ENCODE measurements at regions not wholly inside any gene's neighbourhood (a gene's known extent, or its start where the extent isn't known, plus 50 kb on each side); places are given as distances from the start of the nearest gene placed in this dataset.

DNA sequence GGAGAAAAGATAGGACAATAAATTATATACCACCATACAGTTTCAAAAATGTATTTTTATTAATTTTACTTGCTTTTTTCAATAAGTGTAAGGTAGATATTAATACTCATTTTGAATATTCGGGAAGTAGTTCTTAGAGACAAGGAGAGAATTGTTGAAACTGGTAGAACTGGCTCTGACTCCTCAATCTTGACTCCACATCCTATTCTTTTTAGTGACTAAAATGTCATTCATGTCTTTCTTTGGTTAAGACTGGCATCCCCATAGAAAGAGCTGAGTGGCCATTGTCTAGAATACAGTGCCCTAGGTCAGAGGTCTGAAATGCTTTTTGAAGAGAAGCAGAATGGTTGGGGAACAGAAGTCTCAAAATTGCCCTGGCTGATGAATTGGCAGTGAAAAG, 177.6 kb upstream of the LRIG3 start:
- Histone ChIP-seq H3K79me1 (ENCODE audit: low read depth in 1 of 2, low read length in 2 of 2) (no peaks in the 10 kb centered on the region), H2BK120ac (ENCODE audit: low read depth, low read length) (no peak overlapping the region), H2BK5ac (ENCODE audit: low read depth, low read length, poor library complexity, severe bottlenecking) (no peak overlapping the region), H3K4me3 (ENCODE audit: insufficient read depth, low read depth, low read length) (no peak overlapping the region), H4K5ac (ENCODE audit: low read depth, low read length) (no peak overlapping the region), H4K20me1 (ENCODE audit: insufficient read depth, low read length) (no peaks in the 10 kb centered on the region), H2BK15ac (ENCODE audit: low read depth, low read length) (no peak overlapping the region), H2AFZ (replicated peaks; ENCODE audit: low read length, poor library complexity) (no peak overlapping the region), H4K8ac (ENCODE audit: low read depth in 2 of 2, low read length in 2 of 2) (no peak overlapping the region), H3K14ac (replicated peaks; ENCODE audit: low read depth, low read length) (no peak overlapping the region), H3K18ac (ENCODE audit: low read depth, low read length) (no peak overlapping the region), H3K27ac (ENCODE audit: insufficient read depth, low read length) (no peak overlapping the region), H3K23ac (ENCODE audit: low read depth, low read length) (no peak overlapping the region), H4K91ac (ENCODE audit: insufficient read depth, low read depth, low read length) (no peak overlapping the region), H2AK9ac (replicated peaks; ENCODE audit: low read depth, low read length, poor library complexity) (no peak overlapping the region), H2AK5ac (ENCODE audit: low read depth, low read length) (no peak overlapping the region), H3K9me1 (ENCODE audit: insufficient read depth, low read length) (peaks cover 3% of the 10 kb centered on the region), H3K4me1 (ENCODE audit: control insufficient read depth, insufficient read depth, low read length) (peaks cover 2% of the 10 kb centered on the region), H3K27me3 (ENCODE audit: control insufficient read depth, insufficient read depth, low read length) (no peaks in the 10 kb centered on the region), H2BK20ac (ENCODE audit: low read depth, low read length) (no peak overlapping the region), H3K4ac (ENCODE audit: low read depth, low read length) (no peak overlapping the region), H3K56ac (ENCODE audit: extremely low read depth, insufficient read depth, low read length) (no peak overlapping the region), H3K36me3 (ENCODE audit: control insufficient read depth, insufficient read depth, low read length) (no peaks in the 10 kb centered on the region), H3K4me2 (ENCODE audit: low read depth, low read length) (no peak overlapping the region), H3K9me3 (ENCODE audit: control insufficient read depth, insufficient read depth, low read length) (no peaks in the 10 kb centered on the region; the same call in 1 of the 2 replicates), H3K9ac (ENCODE audit: low read depth, low read length) (no peak overlapping the region)
- no peak for DNase-seq
- BruUV-seq (replicated peaks) = no TSS peak
- no peak for TF ChIP-seq MXI1 (IDR thresholded peaks at IDR 0.05; ENCODE audit: borderline replicate concordance, low read depth, low read length)
- no peak for TF ChIP-seq CEBPB (IDR thresholded peaks at IDR 0.05; ENCODE audit: low read depth, low read length)
- TF ChIP-seq, protein P1, sequence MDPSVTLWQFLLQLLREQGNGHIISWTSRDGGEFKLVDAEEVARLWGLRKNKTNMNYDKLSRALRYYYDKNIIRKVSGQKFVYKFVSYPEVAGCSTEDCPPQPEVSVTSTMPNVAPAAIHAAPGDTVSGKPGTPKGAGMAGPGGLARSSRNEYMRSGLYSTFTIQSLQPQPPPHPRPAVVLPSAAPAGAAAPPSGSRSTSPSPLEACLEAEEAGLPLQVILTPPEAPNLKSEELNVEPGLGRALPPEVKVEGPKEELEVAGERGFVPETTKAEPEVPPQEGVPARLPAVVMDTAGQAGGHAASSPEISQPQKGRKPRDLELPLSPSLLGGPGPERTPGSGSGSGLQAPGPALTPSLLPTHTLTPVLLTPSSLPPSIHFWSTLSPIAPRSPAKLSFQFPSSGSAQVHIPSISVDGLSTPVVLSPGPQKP (IDR thresholded peaks at IDR 0.05; ENCODE audit: borderline replicate concordance, low read depth, low read length) = no peak
- no peak for TF ChIP-seq SMC3 (IDR thresholded peaks at IDR 0.05; ENCODE audit: low read depth, low read length)
- no peak for TF ChIP-seq BHLHE40 (IDR thresholded peaks at IDR 0.05; ENCODE audit: low read depth, low read length)
- TF ChIP-seq FOS (IDR thresholded peaks at IDR 0.05; ENCODE audit: low read depth, low read length) = no peak
- TF ChIP-seq MAFK (IDR thresholded peaks at IDR 0.05; ENCODE audit: low read depth, low read length) = no peak
- TF ChIP-seq RCOR1 (IDR thresholded peaks at IDR 0.05; ENCODE audit: insufficient replicate concordance, low read length) = no peak
- TF ChIP-seq RAD21 (IDR thresholded peaks at IDR 0.05; ENCODE audit: low read length) = no peak
- no peak for TF ChIP-seq CHD1 (IDR thresholded peaks at IDR 0.05; ENCODE audit: low read depth, low read length)
- no peak for TF ChIP-seq MAZ (IDR thresholded peaks at IDR 0.05; ENCODE audit: borderline replicate concordance, low read depth, low read length)
- TF ChIP-seq POLR2A (IDR thresholded peaks at IDR 0.05; ENCODE audit: low read depth, low read length) = no peak
- no peak for TF ChIP-seq RFX5 (IDR thresholded peaks at IDR 0.05; ENCODE audit: low read depth, low read length)
- ATAC-seq (ENCODE audit: low read depth) = no peak
- ChIA-PET CTCF (interaction anchor here (0.6 to 2.2 kb wide), 2 partner anchors 16 to 129 kb away, joined by 5 to 7 read pairs; no protein-coding TSS in a partner anchor), POLR2A (ENCODE audit: unreplicated experiment) (no interaction called here)
- dilution Hi-C loops (cut with HindIII; ENCODE audit: low sequenced_read_pairs, unreplicated experiment) (no loop called here), intact Hi-C loops (cut with micrococcal nuclease) (no loop called here), in situ Hi-C loops (cut with MboI; ENCODE audit: low sequenced_read_pairs) (no loop called here)
- WGBS, 2 experiments (ENCODE audit: extremely low coverage in 2 of 2, insufficient read length in 1 of 2) = no CpG with 5 or more reads among the region's 1 CpG

Data from IMR-90 (cell line).